Loucy (cell line): ENCODE measurements at regions not wholly inside any gene's neighbourhood (a gene's known extent, or its start where the extent isn't known, plus 50 kb on each side); places are given as distances from the start of the nearest gene placed in this dataset.

Experiments
- H2AFZ ChIP-seq: fragments of 200-600 bp; sonication (generic); 2 replicates; pipeline ENCODE4 v1.6.0; 2016; ENCODE audit warnings: antibody characterized with exemption, mild to moderate bottlenecking, low read length, moderate library complexity
- H3F3A ChIP-seq: fragments of 200-600 bp; 2 replicates; pipeline ENCODE4 v1.6.0; 2016; ENCODE audit warnings: antibody characterized with exemption, low read depth, mild to moderate bottlenecking
- H3K27me3 ChIP-seq: fragments of 200-600 bp; sonication (generic); 2 replicates; pipeline ENCODE4 v1.6.1; 2014; ENCODE audit warnings: low read length, mild to moderate bottlenecking; ENCODE audit not compliant: insufficient read depth, poor library complexity, severe bottlenecking
- H3K36me3 ChIP-seq: fragments of 200-600 bp; sonication (generic); 2 replicates; pipeline ENCODE4 v1.6.1; 2016; ENCODE audit warnings: low read length; ENCODE audit not compliant: insufficient read depth
- H3K4me1 ChIP-seq: fragments of 200-600 bp; sonication (generic); 2 replicates; pipeline ENCODE4 v1.5.1; 2014; ENCODE audit warnings: low read length, mild to moderate bottlenecking; ENCODE audit not compliant: insufficient read depth, poor library complexity, severe bottlenecking
- H3K4me2 ChIP-seq: fragments of 200-600 bp; sonication (generic); 2 replicates; pipeline ENCODE4 v1.6.0; 2014; ENCODE audit warnings: antibody characterized with exemption, low read length, low read depth, mild to moderate bottlenecking; ENCODE audit not compliant: poor library complexity, severe bottlenecking
- H3K4me3 ChIP-seq: fragments of 200-600 bp; sonication (generic); 2 replicates; pipeline ENCODE4 v1.5.1; 2014; ENCODE audit warnings: low read length, mild to moderate bottlenecking, mixed read lengths; ENCODE audit not compliant: poor library complexity, severe bottlenecking
- H3K79me2 ChIP-seq: fragments of 200-600 bp; sonication (generic); 2 replicates; pipeline ENCODE4 v1.6.1; 2014; ENCODE audit warnings: low read length; ENCODE audit not compliant: insufficient read depth
- H3K9ac ChIP-seq: fragments of 200-600 bp; sonication (generic); 2 replicates; pipeline ENCODE4 v1.6.0; 2014; ENCODE audit warnings: mild to moderate bottlenecking, low read depth, low read length, moderate library complexity; ENCODE audit not compliant: poor library complexity, severe bottlenecking
- H3K9me2 ChIP-seq: fragments of 200-600 bp; sonication (generic); replicated peaks from 2 replicates; pipeline ENCODE4 v1.6.1; 2016; ENCODE audit warnings: low read depth, low read length, mixed read lengths
- H3K9me3 ChIP-seq: fragments of 200-600 bp; sonication (generic); 2 replicates; pipeline ENCODE4 v1.6.1; 2014; ENCODE audit warnings: mild to moderate bottlenecking, antibody characterized with exemption, low read length, low read depth; ENCODE audit not compliant: insufficient read depth
- H4K20me1 ChIP-seq: fragments of 200-600 bp; sonication (generic); 2 replicates; pipeline ENCODE4 v1.6.0; 2014; ENCODE audit warnings: antibody characterized with exemption, low read length, mild to moderate bottlenecking; ENCODE audit not compliant: insufficient read depth, poor library complexity, severe bottlenecking
- CTCF ChIP-seq: fragments of 200-600 bp; sonication (generic); conservative IDR thresholded peaks from 2 replicates; pipeline ENCODE4 v1.5.1; 2014; ENCODE audit warnings: mild to moderate bottlenecking, antibody characterized with exemption, low read length
- EZH2phosphoT487 ChIP-seq: fragments of 200-600 bp; IDR thresholded peaks from 2 replicates; pipeline ENCODE4 v1.6.1; 2018; ENCODE audit warnings: antibody characterized with exemption, mild to moderate bottlenecking, moderate library complexity, borderline replicate concordance

GRCh38 chr5:13511442-13511841, 433.0 kb downstream of the DNAH5 start:
- no peaks in the 10 kb centered on the region for H3K36me3 ChIP-seq
- no peak overlapping the region for H3K4me2 ChIP-seq
- H3K27me3 ChIP-seq = no peaks in the 10 kb centered on the region
- H2AFZ ChIP-seq = no peak overlapping the region
- no peaks in the 10 kb centered on the region for H3K9me3 ChIP-seq
- H4K20me1 ChIP-seq = no peaks in the 10 kb centered on the region
- TF ChIP-seq EZH2phosphoT487 = no peak
- TF ChIP-seq CTCF = no peak
- no peaks in the 10 kb centered on the region for H3K79me2 ChIP-seq
- no peak overlapping the region for H3K4me3 ChIP-seq
- H3K9me2 ChIP-seq = no peaks in the 10 kb centered on the region
- no peaks in the 10 kb centered on the region for H3K4me1 ChIP-seq
- no peak overlapping the region for H3K9ac ChIP-seq
- no peaks in the 10 kb centered on the region for H3F3A ChIP-seq

GRCh38 chr5:13510616-13511015, 433.9 kb downstream of the DNAH5 start:
- Histone ChIP-seq H3K4me1 (no peaks in the 10 kb centered on the region), H3K4me2 (no peak overlapping the region), H3K4me3 (no peak overlapping the region), H3K9me2 (no peaks in the 10 kb centered on the region), H3K79me2 (no peaks in the 10 kb centered on the region), H3K9me3 (no peaks in the 10 kb centered on the region), H4K20me1 (no peaks in the 10 kb centered on the region), H3F3A (no peaks in the 10 kb centered on the region), H3K27me3 (no peaks in the 10 kb centered on the region), H3K9ac (no peak overlapping the region), H2AFZ (no peak overlapping the region), H3K36me3 (no peaks in the 10 kb centered on the region)
- no peak for TF ChIP-seq CTCF
- TF ChIP-seq EZH2phosphoT487 = no peak

GRCh38 chr5:13508559-13508958, 435.9 kb downstream of the DNAH5 start:
- H3K9me2 ChIP-seq = no peaks in the 10 kb centered on the region
- H2AFZ ChIP-seq = no peak overlapping the region
- no peak overlapping the region for H3K4me3 ChIP-seq
- H3K4me1 ChIP-seq = no peaks in the 10 kb centered on the region
- no peak overlapping the region for H3K4me2 ChIP-seq
- H3K27me3 ChIP-seq = no peaks in the 10 kb centered on the region
- no peaks in the 10 kb centered on the region for H3F3A ChIP-seq
- H3K36me3 ChIP-seq = no peaks in the 10 kb centered on the region
- H3K9me3 ChIP-seq = no peaks in the 10 kb centered on the region
- no peaks in the 10 kb centered on the region for H3K79me2 ChIP-seq
- H3K9ac ChIP-seq = no peak overlapping the region
- H4K20me1 ChIP-seq = no peaks in the 10 kb centered on the region
- TF ChIP-seq EZH2phosphoT487 (no peak), CTCF (no peak)
